HG03103 (cell line): ENCODE measurements at regions not wholly inside any gene's neighbourhood (a gene's known extent, or its start where the extent isn't known, plus 50 kb on each side); places are given as distances from the start of the nearest gene placed in this dataset.

ENCODE experiments used
- ATAC-seq: cut with Tn5 transposase; IDR thresholded peaks from one replicate; pipeline ENCODE4 v1.9.1; 2021; ENCODE audit warnings: low read depth; ENCODE audit not compliant: unreplicated experiment

GRCh38 chr3:127105587-127105986 is 87.3 kb upstream of the PRR23E start:
- ATAC-seq = no peak

GRCh38 chr3:127106053-127106452 is 86.9 kb upstream of the PRR23E start:
- ATAC-seq = no peak

GRCh38 chr3:127106456-127106855 is 86.5 kb upstream of the PRR23E start:
- no peak for ATAC-seq

- ATAC-seq = no peak
These were observed 85.9 kb upstream of the PRR23E start for GRCh38 chr3:127107002-127107401.

- no peak for ATAC-seq
These were observed 85.2 kb upstream of the PRR23E start for GRCh38 chr3:127107491-127108375.

GRCh38 chr3:127108796-127109195 is 84.1 kb upstream of the PRR23E start:
- ATAC-seq = no peak

GRCh38 chr3:127110982-127111693 is 81.8 kb upstream of the PRR23E start:
- no peak for ATAC-seq

- no peak for ATAC-seq
These were observed 79.9 kb upstream of the PRR23E start for GRCh38 chr3:127112796-127113570.

- no peak for ATAC-seq
These were observed 79.4 kb upstream of the PRR23E start for GRCh38 chr3:127113571-127113891.

GRCh38 chr3:127114337-127115070 is 78.4 kb upstream of the PRR23E start:
- no peak for ATAC-seq

- no peak for ATAC-seq
These were observed 77.1 kb upstream of the PRR23E start for GRCh38 chr3:127115691-127116351.

- ATAC-seq = no peak
These were observed 74.6 kb upstream of the PRR23E start for GRCh38 chr3:127118366-127118765.

- ATAC-seq = no peak
These were observed 73.1 kb upstream of the PRR23E start for GRCh38 chr3:127119693-127120464.

GRCh38 chr3:127120851-127121647 is 71.9 kb upstream of the PRR23E start:
- no peak for ATAC-seq

- no peak for ATAC-seq
These were observed 71.0 kb upstream of the PRR23E start for GRCh38 chr3:127121885-127122284.

GRCh38 chr3:127123533-127123932 is 69.4 kb upstream of the PRR23E start:
- ATAC-seq = no peak

GRCh38 chr3:127124120-127124519 is 68.8 kb upstream of the PRR23E start:
- ATAC-seq = no peak

GRCh38 chr3:127131424-127132170 is 61.3 kb upstream of the PRR23E start:
- ATAC-seq = no peak
